SK-N-SH (cell line): ENCODE measurements at regions not wholly inside any gene's neighbourhood (a gene's known extent, or its start where the extent isn't known, plus 50 kb on each side); places are given as distances from the start of the nearest gene placed in this dataset.

Experiments used
- CTCF ChIA-PET: fragments of 300-600, 350-600 bp; formaldehyde crosslinking; extraction: SDS; loops from one replicate; lab custom pipeline; 2021; lab: Yijun Ruan, JAX
- POLR2A ChIA-PET: fragments of 350-600 bp; sonication (Branson Sonifier 250); formaldehyde crosslinking; extraction: SDS; loops from one replicate; lab custom pipeline; 2020; ENCODE audit warnings: antibody characterized with exemption, inconsistent platforms; lab: Yijun Ruan, JAX
- DNase-seq: peaks from one replicate; pipeline ENCODE4 v3.0.0; 2012
- H2AFZ ChIP-seq: fragments of 200-600 bp; sonication (generic); 2 replicates; pipeline ENCODE4 v1.8.1; 2016; ENCODE audit warnings: antibody characterized with exemption, mild to moderate bottlenecking, low read depth
- H3F3A ChIP-seq: fragments of 200-600 bp; sonication (generic); replicated peaks from 2 replicates; pipeline ENCODE3; 2016; ENCODE audit warnings: antibody characterized with exemption, mild to moderate bottlenecking; ENCODE audit not compliant: insufficient read depth
- H3K27ac ChIP-seq, 2 experiments: fragments of 200-500 bp in 1 of 2; fragments of 200-600 bp in 1 of 2; sonication (Bioruptor generic) in 1 of 2; sonication (generic), shearing (Covaris generic) in 1 of 2; 2 replicates each; pipeline versions ENCODE4 v1.5.1 to v1.6.1; 2014 to 2016; ENCODE audit warnings: low read depth in 2 of 2, inconsistent platforms in 1 of 2, low read length in 1 of 2, mild to moderate bottlenecking in 1 of 2, mixed read lengths in 1 of 2
- H3K27me3 ChIP-seq: fragments of 200-600 bp; sonication (generic), shearing (Covaris generic); 2 replicates; pipeline ENCODE4 v1.6.1; 2016; ENCODE audit warnings: mixed run types; ENCODE audit not compliant: insufficient read depth
- H3K36me3 ChIP-seq, 2 experiments: fragments of 200-500 bp in 1 of 2; fragments of 200-600 bp in 1 of 2; sonication (Bioruptor generic) in 1 of 2; sonication (generic) in 1 of 2; replicated peaks in 1 of 2; 2 replicates each; pipeline versions ENCODE3 to v1.5.1; 2014 to 2016; ENCODE audit warnings: low read length in 1 of 2, mild to moderate bottlenecking in 1 of 2; ENCODE audit not compliant: insufficient read depth in 2 of 2, control insufficient read depth in 1 of 2
- H3K4me1 ChIP-seq, 2 experiments: fragments of 200-500 bp in 1 of 2; fragments of 200-600 bp in 1 of 2; sonication (Bioruptor generic) in 1 of 2; sonication (generic), shearing (Covaris generic) in 1 of 2; 2 replicates each; pipeline versions ENCODE4 v1.5.1 to v1.6.1; 2014 to 2016; ENCODE audit warnings: low read depth in 1 of 2, low read length in 1 of 2, mixed run types in 1 of 2; ENCODE audit not compliant: insufficient read depth in 2 of 2, control insufficient read depth in 1 of 2
- H3K4me2 ChIP-seq: fragments of 200-600 bp; sonication (generic), shearing (Covaris generic); 2 replicates; pipeline ENCODE4 v1.6.1; 2017; ENCODE audit warnings: mixed run types
- H3K4me3 ChIP-seq, 2 experiments: fragments of 200-500 bp in 1 of 2; fragments of 200-600 bp in 1 of 2; sonication (Bioruptor generic) in 1 of 2; sonication (generic), shearing (Covaris generic) in 1 of 2; 2 replicates each; pipeline versions ENCODE4 v1.5.1 to v1.8.1; 2014 to 2016; ENCODE audit warnings: low read depth in 2 of 2, inconsistent platforms in 1 of 2, low read length in 1 of 2, mild to moderate bottlenecking in 1 of 2, mixed read lengths in 1 of 2, moderate library complexity in 1 of 2
- H3K79me2 ChIP-seq: fragments of 200-600 bp; sonication (generic); 2 replicates; pipeline ENCODE4 v1.8.1; 2017; ENCODE audit warnings: mild to moderate bottlenecking; ENCODE audit not compliant: insufficient read depth
- H3K9ac ChIP-seq: fragments of 200-600 bp; sonication (generic); 2 replicates; pipeline ENCODE4 v1.6.1; 2017; ENCODE audit warnings: mixed run types
- H3K9me2 ChIP-seq: fragments of 200-600 bp; sonication (generic); 2 replicates; pipeline ENCODE4 v1.6.1; 2017; ENCODE audit warnings: mixed run types
- H3K9me3 ChIP-seq: fragments of 200-600 bp; sonication (generic); 2 replicates; pipeline ENCODE4 v1.6.1; 2017; ENCODE audit warnings: mixed run types, mild to moderate bottlenecking, moderate library complexity
- H4K20me1 ChIP-seq: fragments of 200-600 bp; sonication (generic); 2 replicates; pipeline ENCODE4 v1.6.1; 2017; ENCODE audit warnings: mild to moderate bottlenecking, mixed run types; ENCODE audit not compliant: insufficient read depth
- CTCF ChIP-seq: fragments of 200-600 bp; sonication (generic); IDR thresholded peaks from 2 replicates; pipeline ENCODE4 v1.6.1; 2017; ENCODE audit warnings: antibody characterized with exemption, mild to moderate bottlenecking, moderate library complexity
- EZH2phosphoT487 ChIP-seq: fragments of 200-600 bp; sonication (generic); IDR thresholded peaks from 2 replicates; pipeline ENCODE4 v1.6.1; 2017; ENCODE audit warnings: low read depth, mixed run types, mild to moderate bottlenecking, antibody characterized with exemption, moderate library complexity, borderline replicate concordance
- GABPA ChIP-seq: IDR thresholded peaks from 2 replicates; pipeline ENCODE4 v1.4.0; 2012; ENCODE audit warnings: low read depth, mild to moderate bottlenecking
- GATA2 ChIP-seq: sonication (generic); formaldehyde crosslinking; IDR thresholded peaks from 2 replicates; pipeline ENCODE4 v1.5.0; 2020; ENCODE audit warnings: mild to moderate bottlenecking, missing genetic modification reagents
- JUND ChIP-seq: IDR thresholded peaks from 2 replicates; pipeline ENCODE4 v1.4.0; 2012
- NRF1 ChIP-seq: IDR thresholded peaks from 2 replicates; pipeline ENCODE4 v1.6.1; 2012; ENCODE audit warnings: low read depth, mild to moderate bottlenecking, low read length
- POLR2AphosphoS5 ChIP-seq: IDR thresholded peaks from 2 replicates; pipeline ENCODE4 v1.6.1; 2012; ENCODE audit warnings: low read depth, low read length
- RCOR1 ChIP-seq: fragments of 150-350 bp; IDR thresholded peaks from 2 replicates; pipeline ENCODE4 v1.6.1; 2017; ENCODE audit warnings: antibody characterized with exemption, low read length
- USF2 ChIP-seq: fragments of 150-350 bp; IDR thresholded peaks from 2 replicates; pipeline ENCODE4 v1.6.1; 2017; ENCODE audit warnings: antibody characterized with exemption, low read length, low read depth, borderline replicate concordance
- WGBS: methylation state at CpG from one replicate; pipeline ENCODE4 v1.1.6; 2017; ENCODE audit warnings: low lambda C conversion rate; 5-methylcytosine and 5-hydroxymethylcytosine counted together
- TF ChIP-seq, protein P1 (sequence below): IDR thresholded peaks from 2 replicates; pipeline ENCODE4 v1.4.0; 2012; ENCODE audit warnings: low read depth, borderline replicate concordance

DNA sequence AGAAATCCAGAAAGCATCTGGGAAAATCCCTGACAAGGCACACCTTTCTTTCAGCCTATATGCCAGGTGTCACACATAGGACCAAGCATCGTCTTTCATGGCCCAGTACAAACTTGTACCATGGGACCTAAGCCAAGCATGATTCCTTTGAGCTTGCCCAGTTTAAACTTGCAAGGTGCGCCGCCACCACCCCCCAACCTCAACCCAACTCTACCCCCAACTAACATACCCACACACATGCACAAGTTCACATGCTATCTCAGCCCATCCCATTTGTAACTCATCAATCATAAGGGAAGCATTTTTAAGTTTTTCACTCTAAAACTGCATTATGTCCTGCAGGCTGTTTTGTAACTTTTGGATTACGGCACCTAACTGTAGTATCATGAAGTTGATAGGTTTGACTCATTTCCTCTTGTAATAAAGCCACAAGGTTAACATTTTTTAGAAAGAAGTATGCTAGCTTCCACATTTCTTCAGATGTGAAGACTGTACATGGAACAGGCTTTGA is 145.9 kb upstream of the FST start (continued):
- TF ChIP-seq CTCF (no peak), JUND (peak; percentile 51), GABPA (no peak), GATA2 (no peak), EZH2phosphoT487 (no peak), USF2 (no peak), POLR2AphosphoS5 (0 out of 2 replicates have a peak, but pooled peaks have one; percentile 39)
- TF ChIP-seq, protein P1, sequence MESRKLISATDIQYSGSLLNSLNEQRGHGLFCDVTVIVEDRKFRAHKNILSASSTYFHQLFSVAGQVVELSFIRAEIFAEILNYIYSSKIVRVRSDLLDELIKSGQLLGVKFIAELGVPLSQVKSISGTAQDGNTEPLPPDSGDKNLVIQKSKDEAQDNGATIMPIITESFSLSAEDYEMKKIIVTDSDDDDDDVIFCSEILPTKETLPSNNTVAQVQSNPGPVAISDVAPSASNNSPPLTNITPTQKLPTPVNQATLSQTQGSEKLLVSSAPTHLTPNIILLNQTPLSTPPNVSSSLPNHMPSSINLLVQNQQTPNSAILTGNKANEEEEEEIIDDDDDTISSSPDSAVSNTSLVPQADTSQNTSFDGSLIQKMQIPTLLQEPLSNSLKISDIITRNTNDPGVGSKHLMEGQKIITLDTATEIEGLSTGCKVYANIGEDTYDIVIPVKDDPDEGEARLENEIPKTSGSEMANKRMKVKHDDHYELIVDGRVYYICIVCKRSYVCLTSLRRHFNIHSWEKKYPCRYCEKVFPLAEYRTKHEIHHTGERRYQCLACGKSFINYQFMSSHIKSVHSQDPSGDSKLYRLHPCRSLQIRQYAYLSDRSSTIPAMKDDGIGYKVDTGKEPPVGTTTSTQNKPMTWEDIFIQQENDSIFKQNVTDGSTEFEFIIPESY: no peak
- TF ChIP-seq, all 33 proteins: peak for 9

DNA sequence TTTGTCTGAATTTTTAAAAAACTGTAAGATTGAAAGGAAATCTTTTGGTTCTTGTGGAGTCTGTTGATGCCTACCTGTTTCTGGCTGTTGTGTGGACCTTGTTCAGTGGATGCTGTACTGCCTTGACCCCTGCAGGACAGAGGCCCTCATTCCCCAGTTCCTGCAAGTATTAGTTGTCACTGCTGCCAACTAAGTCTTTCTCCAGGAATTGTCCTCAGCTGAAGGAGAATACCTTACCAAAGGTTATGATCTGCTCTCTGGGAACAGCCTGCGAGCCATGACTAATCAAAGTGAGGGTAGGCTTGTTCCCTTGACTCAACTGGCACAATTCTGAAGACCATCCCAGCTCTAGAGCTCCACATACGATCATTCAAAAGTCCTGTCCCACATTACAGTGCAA is 145.3 kb upstream of the FST start:
- Histone ChIP-seq H3K9me3 (no peaks in the 10 kb centered on the region), H3K4me1 (peaks cover 0 to 30% of the 10 kb centered on the region in 2 experiments; a peak in 2 of 4 replicates), H3K79me2 (no peaks in the 10 kb centered on the region), H2AFZ (no peak overlapping the region; the same call in 1 of the 2 replicates), H3K36me3 (no peaks in the 10 kb centered on the region), H4K20me1 (no peaks in the 10 kb centered on the region), H3F3A (peaks cover 44% of the 10 kb centered on the region), H3K4me3 (no peak overlapping the region), H3K27me3 (no peaks in the 10 kb centered on the region), H3K27ac (peak overlapping the region in 1 of 2 experiments; percentile 97; a peak in 2 of 4 replicates), H3K4me2 (peak overlapping the region; percentile 23; the same call in 1 of the 2 replicates), H3K9ac (peak overlapping the region; percentile 40; the same call in 1 of the 2 replicates), H3K9me2 (no peaks in the 10 kb centered on the region)
- POLR2A ChIA-PET: no interaction called here
- TF ChIP-seq NRF1: no peak
- TF ChIP-seq CTCF: peak; percentile 39
- TF ChIP-seq RCOR1: no peak
- WGBS: 68% methylated on average over 2 of the region's 2 CpGs
- CTCF ChIA-PET: no interaction called here
- no peak for DNase-seq
